Spleen (tissue), 11 donors: ENCODE measurements at regions not wholly inside any gene's neighbourhood (a gene's known extent, or its start where the extent isn't known, plus 50 kb on each side); places are given as distances from the start of the nearest gene placed in this dataset.

Source experiments
- DNase-seq: peaks from one replicate; pipeline ENCODE4 v3.0.0-alpha.2; 2020
- H3K27ac ChIP-seq, 8 donors: fragments of 200-600 bp; sonication (generic) in 7 of 8; 1 replicate in 4 of 8; 2 replicates in 4 of 8; pipeline versions ENCODE4 v1.5.0 to v1.8.0; 2016 to 2021; ENCODE audit warnings: inconsistent platforms in 4 of 8, mild to moderate bottlenecking in 4 of 8, moderate library complexity in 1 of 8
- H3K27me3 ChIP-seq, 7 donors: fragments of 200-600 bp; sonication (generic) in 6 of 7; replicated peaks in 1 of 7; 1 replicate in 4 of 7; 2 replicates in 3 of 7; pipeline versions ENCODE4 v1.5.0 to v1.8.0; 2016 to 2021; ENCODE audit warnings: inconsistent platforms in 3 of 7, mild to moderate bottlenecking in 1 of 7
- H3K36me3 ChIP-seq, 6 donors: fragments of 200-600 bp; sonication (generic) in 5 of 6; 1 replicate in 4 of 6; 2 replicates in 2 of 6; pipeline versions ENCODE4 v1.5.0 to v1.8.0; 2016 to 2021; ENCODE audit warnings: inconsistent platforms in 2 of 6
- H3K4me1 ChIP-seq, 6 donors: fragments of 200-600 bp; sonication (generic) in 5 of 6; 1 replicate in 3 of 6; 2 replicates in 3 of 6; pipeline versions ENCODE4 v1.5.0 to v1.8.0; 2016 to 2021; ENCODE audit warnings: inconsistent platforms in 3 of 6
- H3K4me3 ChIP-seq, 8 donors: fragments of 200-600 bp; sonication (generic) in 7 of 8; 1 replicate in 4 of 8; 2 replicates in 4 of 8; pipeline versions ENCODE4 v1.5.0 to v1.8.0; 2016 to 2021; ENCODE audit warnings: inconsistent platforms in 4 of 8, mild to moderate bottlenecking in 4 of 8, moderate library complexity in 2 of 8
- H3K9me3 ChIP-seq, 8 donors: fragments of 200-600 bp; sonication (generic) in 7 of 8; 1 replicate in 4 of 8; 2 replicates in 4 of 8; pipeline versions ENCODE4 v1.5.0 to v1.8.0; 2016 to 2021; ENCODE audit warnings: inconsistent platforms in 4 of 8
- CTCF ChIP-seq, 11 experiments: fragments of 200-600 bp in 7 of 11; fragments of 450-650 bp in 4 of 11; sonication (generic) in 4 of 11; IDR thresholded peaks in 8 of 11; conservative IDR thresholded peaks in 3 of 11; 1 replicate in 7 of 11; 2 replicates in 4 of 11; pipeline versions ENCODE4 v1.4.0 to v1.8.0; 2016 to 2021; ENCODE audit warnings: antibody characterized with exemption in 11 of 11, inconsistent platforms in 4 of 11, mild to moderate bottlenecking in 1 of 11
- POLR2A ChIP-seq, 3 donors: fragments of 450-650 bp; IDR thresholded peaks; one replicate each; pipeline ENCODE4 v1.5.1; 2017; ENCODE audit warnings: antibody characterized with exemption in 3 of 3, mild to moderate bottlenecking in 1 of 3
- POLR2AphosphoS5 ChIP-seq, 3 donors: sonication (generic); formaldehyde crosslinking; IDR thresholded peaks; one replicate each; pipeline ENCODE4 v1.5.1; 2017; ENCODE audit warnings: antibody characterized with exemption in 3 of 3
- WGBS, 5 donors: extraction: QIAGEN DNeasy Blood & Tissue Kit in 3 of 5; methylation state at CpG; one replicate each; pipeline versions ENCODE4 v1.1.5 to v1.1.7; 2013 to 2018; 5-methylcytosine and 5-hydroxymethylcytosine counted together
- intact Hi-C: fragments of 100-400 bp; cut with DNase I; formaldehyde crosslinking; loops from one replicate; pipeline ENCODE4 v1.15.0; 2023; ENCODE audit warnings: low total_unique reads
- donor health status: healthy with polysubstance abuse.
- donor health status: DM: no; HTN: no; CAD: no; lungs with moderate emphysema.
- donor health status: DM: no; HTN: no; CAD: no.
- donor health status: Bipolar disorder and iron deficiency.
- donor health status: healthy.
- donor health status: DM: no; HTN: no; CAD: no.
- donor health status: DM: yes; HTN: yes; CAD: no.

GRCh38 chr15:61480863-61481262, 251.8 kb upstream of the RORA start:
- TF ChIP-seq CTCF (IDR thresholded peaks at IDR 0.05 in 8 of 11, conservative IDR thresholded peaks at IDR 0.05 in 3 of 11) (no peak), POLR2AphosphoS5 (IDR thresholded peaks at IDR 0.05) (no peak), POLR2A (IDR thresholded peaks at IDR 0.05) (no peak)
- WGBS, 5 donors, result 66 to 77% (median 68%) methylated on average over 5 of the region's 5 CpGs
- intact Hi-C loops, result no loop called here
- H3K36me3 ChIP-seq, result no peaks in the 10 kb centered on the region
- no peak overlapping the region for H3K4me3 ChIP-seq
- no peaks in the 10 kb centered on the region for H3K9me3 ChIP-seq
- no peaks in the 10 kb centered on the region for H3K4me1 ChIP-seq
- H3K27ac ChIP-seq, result no peak overlapping the region
- peaks cover 0 to 10% (median 0%) of the 10 kb centered on the region in 7 donors for H3K27me3 ChIP-seq
- no peak for DNase-seq

DNA sequence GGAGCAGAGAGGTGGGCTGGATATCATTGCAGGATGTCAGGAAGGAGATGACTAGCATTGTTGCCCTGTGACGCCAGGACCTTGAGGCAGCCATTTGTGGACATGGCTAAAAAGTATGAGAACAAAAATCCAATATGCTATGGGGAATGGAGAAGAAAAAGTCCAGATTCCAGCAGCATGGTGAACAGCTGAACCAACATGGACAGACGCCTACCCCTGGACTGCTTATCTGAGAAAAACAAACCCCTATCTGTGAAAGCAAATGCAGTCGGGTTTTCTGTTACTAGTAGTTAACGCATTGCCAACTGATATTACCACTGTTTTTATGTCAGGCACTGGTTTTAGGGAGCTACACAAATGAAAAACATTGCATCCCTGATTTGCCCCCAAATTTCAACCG, 251.2 kb upstream of the RORA start:
- H3K27me3 ChIP-seq, result peaks cover 0 to 6% (median 0%) of the 10 kb centered on the region in 7 donors
- no peaks in the 10 kb centered on the region for H3K36me3 ChIP-seq
- H3K4me3 ChIP-seq, result no peak overlapping the region
- no peak for DNase-seq
- intact Hi-C loops, result no loop called here
- WGBS, 5 donors, result 85 to 91% (median 91%) methylated on average over 5 of the region's 5 CpGs
- TF ChIP-seq POLR2AphosphoS5 (IDR thresholded peaks at IDR 0.05) (no peak), CTCF (IDR thresholded peaks at IDR 0.05 in 8 of 11, conservative IDR thresholded peaks at IDR 0.05 in 3 of 11) (no peak), POLR2A (IDR thresholded peaks at IDR 0.05) (no peak)
- H3K27ac ChIP-seq, result no peak overlapping the region
- no peaks in the 10 kb centered on the region for H3K9me3 ChIP-seq
- H3K4me1 ChIP-seq, result no peaks in the 10 kb centered on the region

DNA sequence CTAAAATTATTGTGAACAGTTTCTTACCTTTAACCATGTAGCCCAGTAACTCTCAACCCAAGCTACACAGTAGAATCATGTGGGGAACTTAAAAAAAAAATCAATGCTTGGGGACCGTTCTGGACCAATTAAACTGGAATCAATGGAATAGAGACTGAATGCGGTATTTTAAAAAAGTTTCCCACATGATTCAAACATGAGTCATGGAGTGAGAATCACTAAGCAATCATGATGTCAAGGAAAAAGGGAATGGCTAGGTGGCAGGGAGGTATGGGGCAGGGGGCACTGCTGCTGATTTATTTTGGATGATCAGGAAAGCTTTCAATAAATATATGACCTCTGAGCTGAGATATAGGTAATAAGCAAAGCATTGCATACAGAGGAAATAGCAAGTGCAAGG, 250.5 kb upstream of the RORA start:
- WGBS, 5 donors, result 86 to 99% (median 92%) methylated on average over 2 of the region's 2 CpGs
- Histone ChIP-seq H3K36me3 (no peaks in the 10 kb centered on the region), H3K4me1 (no peaks in the 10 kb centered on the region), H3K27ac (no peak overlapping the region), H3K4me3 (no peak overlapping the region), H3K27me3 (peaks cover 0 to 6% (median 0%) of the 10 kb centered on the region in 7 donors), H3K9me3 (no peaks in the 10 kb centered on the region)
- no peak for DNase-seq
- intact Hi-C loops, result no loop called here
- no peak for TF ChIP-seq CTCF (IDR thresholded peaks at IDR 0.05 in 8 of 11, conservative IDR thresholded peaks at IDR 0.05 in 3 of 11)
- TF ChIP-seq POLR2A (IDR thresholded peaks at IDR 0.05), result no peak
- no peak for TF ChIP-seq POLR2AphosphoS5 (IDR thresholded peaks at IDR 0.05)

DNA sequence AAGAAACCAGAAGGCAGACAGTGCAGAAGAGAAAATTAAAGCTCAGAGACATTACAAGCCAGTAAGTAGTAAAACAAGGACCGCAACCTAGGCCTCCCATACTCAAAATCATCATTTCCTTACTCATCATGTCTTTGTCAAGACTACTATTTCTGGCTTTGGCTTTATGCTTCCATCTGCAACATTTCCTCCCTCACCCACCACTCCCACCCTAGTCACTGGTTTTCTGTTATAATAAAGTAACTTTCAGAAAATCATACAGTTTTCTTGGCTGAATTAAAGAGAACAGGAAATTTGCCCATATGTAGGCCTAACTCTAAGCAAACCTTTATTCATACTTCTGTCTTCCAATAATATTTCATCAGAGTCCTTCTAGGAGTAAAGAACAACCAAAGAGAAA, 247.6 kb upstream of the RORA start:
- Histone ChIP-seq H3K36me3 (no peaks in the 10 kb centered on the region), H3K4me1 (no peaks in the 10 kb centered on the region), H3K27ac (no peak overlapping the region), H3K9me3 (no peaks in the 10 kb centered on the region), H3K27me3 (peaks cover 0 to 12% (median 0%) of the 10 kb centered on the region in 7 donors), H3K4me3 (no peak overlapping the region)
- TF ChIP-seq POLR2A (IDR thresholded peaks at IDR 0.05) (no peak), CTCF (IDR thresholded peaks at IDR 0.05 in 8 of 11, conservative IDR thresholded peaks at IDR 0.05 in 3 of 11) (no peak), POLR2AphosphoS5 (IDR thresholded peaks at IDR 0.05) (no peak)
- intact Hi-C loops, result no loop called here
- DNase-seq, result no peak
- 82 to 97% (median 96%) methylated on average over 1 of the region's 1 CpG for WGBS, 5 donors
